GM12873 (cell line): ENCODE measurements at regions not wholly inside any gene's neighbourhood (a gene's known extent, or its start where the extent isn't known, plus 50 kb on each side); places are given as distances from the start of the nearest gene placed in this dataset.

Experiments used
- TF ChIP-seq, protein P1 (sequence below): IDR thresholded peaks from 2 replicates; pipeline ENCODE4 v1.5.1; 2012; ENCODE audit warnings: low read depth, mild to moderate bottlenecking, moderate library complexity, low read length, control low read depth; ENCODE audit not compliant: insufficient read depth; ENCODE audit errors: missing control alignments

DNA sequence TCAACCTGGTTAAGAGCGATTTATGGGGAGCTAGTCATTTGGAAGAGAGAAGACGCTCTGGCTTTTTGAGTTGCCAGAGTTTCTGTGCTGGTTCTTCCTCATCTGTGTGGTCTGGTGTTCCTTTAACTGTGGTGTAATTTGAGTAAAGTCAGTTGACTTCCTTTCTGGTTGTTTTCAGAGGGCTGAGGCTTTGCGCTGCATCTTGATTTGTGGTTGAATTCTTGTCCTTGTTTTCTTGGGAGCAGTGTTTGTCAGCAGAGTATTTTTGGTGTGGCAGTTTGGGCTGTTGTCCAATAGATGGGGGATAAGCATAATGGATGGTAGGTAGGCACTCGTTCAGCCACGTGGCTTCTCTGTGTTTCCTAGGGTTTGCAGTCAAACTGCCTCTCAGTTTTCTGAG is 2143.2 kb upstream of the TENM3 start:
- TF ChIP-seq, protein P1, sequence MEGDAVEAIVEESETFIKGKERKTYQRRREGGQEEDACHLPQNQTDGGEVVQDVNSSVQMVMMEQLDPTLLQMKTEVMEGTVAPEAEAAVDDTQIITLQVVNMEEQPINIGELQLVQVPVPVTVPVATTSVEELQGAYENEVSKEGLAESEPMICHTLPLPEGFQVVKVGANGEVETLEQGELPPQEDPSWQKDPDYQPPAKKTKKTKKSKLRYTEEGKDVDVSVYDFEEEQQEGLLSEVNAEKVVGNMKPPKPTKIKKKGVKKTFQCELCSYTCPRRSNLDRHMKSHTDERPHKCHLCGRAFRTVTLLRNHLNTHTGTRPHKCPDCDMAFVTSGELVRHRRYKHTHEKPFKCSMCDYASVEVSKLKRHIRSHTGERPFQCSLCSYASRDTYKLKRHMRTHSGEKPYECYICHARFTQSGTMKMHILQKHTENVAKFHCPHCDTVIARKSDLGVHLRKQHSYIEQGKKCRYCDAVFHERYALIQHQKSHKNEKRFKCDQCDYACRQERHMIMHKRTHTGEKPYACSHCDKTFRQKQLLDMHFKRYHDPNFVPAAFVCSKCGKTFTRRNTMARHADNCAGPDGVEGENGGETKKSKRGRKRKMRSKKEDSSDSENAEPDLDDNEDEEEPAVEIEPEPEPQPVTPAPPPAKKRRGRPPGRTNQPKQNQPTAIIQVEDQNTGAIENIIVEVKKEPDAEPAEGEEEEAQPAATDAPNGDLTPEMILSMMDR = no peak

DNA sequence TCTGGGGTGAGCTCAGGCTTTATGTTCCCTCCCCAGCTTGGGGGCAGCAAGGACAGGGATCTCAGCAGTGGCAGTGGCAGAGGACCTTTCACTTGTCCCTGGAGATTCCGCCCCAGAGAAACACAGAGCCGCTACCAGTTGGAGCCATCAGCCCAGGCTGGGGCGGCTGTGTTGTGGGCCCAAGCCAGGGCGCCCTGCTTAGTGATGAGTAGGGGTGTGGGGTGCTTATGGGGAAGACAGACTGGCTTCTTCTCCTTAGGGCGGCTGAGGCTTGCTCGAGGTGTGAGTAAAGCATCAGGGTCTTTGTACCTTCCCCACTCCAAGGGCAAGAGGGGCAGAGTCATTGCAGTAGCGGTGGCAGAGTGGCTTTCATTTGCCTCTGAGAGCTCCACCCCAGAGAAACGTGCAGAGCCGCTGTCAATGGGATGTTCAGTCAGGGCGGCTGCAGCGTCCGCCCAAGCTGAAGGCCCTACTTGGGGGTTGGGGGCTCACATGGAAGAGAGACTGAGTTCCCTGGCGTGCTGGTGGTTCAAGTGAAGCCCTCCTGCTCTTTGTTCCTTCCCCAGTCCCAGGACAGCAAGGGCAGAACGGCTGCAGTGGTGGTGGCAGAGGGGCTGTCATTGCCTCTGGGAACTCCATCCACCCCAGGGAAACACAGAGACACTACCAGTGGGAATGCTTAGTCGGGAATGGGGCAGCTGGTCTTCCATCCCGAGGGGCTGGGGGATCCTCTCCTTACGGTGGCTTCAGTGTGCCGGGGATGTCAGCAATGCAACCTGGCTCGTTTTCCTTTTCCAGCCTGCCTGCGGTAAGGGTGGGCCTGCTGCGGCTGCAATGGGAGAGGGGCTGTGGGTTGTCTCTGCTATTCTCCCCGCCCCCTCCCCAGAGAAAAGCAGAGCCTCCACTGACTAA is 2142.5 kb upstream of the TENM3 start:
- TF ChIP-seq, protein P1 = no peak

DNA sequence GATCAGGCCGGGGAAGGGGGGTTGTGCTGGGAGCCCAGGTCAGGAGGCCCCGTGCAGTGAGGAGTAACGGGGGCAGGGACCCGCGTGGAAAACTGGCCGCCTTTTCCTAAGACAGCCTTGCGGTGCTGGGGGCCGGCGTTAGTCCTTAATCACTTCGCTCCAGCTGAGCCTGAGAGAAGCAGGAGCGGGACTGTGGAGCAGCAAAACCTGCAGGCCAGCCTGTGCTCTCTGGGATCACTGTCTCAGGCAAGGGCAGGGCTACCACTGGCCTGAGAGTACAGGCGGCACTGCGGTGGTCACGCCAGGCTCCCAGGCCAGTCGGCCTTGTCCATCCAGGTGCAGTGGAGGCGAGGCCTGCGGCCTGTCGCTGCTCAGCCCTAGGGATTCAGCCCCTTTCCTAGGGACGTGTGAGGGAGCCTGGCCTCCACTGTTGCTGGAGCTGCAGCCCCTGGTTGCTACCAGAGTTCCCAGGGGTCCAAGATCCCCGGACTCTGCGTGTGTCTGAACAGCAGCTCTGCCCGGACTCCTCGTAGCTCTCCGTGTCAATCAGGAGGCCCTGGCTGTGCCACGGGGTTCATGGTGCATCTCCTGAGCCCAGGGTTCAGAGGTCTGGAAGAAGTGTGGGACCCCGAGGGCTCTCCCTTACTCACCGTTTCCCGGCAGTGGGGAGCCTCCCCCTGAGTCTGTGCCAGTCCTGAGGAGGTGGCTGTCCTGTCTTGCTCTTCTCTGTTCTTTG is 2141.7 kb upstream of the TENM3 start:
- TF ChIP-seq, protein P1 = no peak

DNA sequence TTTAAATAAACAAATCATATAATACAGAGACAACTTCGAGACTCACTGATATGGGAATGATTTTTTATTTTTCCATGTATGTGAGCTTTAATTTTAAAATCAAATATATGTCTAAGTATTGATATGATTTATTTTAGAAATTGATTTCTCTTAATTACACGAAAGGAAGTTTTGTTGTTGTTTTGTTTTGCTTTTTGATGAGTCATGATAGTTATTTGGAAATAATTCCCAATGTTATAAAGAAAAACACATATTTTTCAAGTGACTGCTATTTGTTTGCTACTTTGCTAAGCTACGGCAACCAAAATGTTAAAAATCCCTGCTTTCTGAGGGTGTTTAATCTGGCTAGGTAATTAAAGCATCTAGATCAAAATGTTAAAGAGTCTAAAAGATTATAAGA is 2139.4 kb upstream of the TENM3 start:
- TF ChIP-seq, protein P1 = no peak

DNA sequence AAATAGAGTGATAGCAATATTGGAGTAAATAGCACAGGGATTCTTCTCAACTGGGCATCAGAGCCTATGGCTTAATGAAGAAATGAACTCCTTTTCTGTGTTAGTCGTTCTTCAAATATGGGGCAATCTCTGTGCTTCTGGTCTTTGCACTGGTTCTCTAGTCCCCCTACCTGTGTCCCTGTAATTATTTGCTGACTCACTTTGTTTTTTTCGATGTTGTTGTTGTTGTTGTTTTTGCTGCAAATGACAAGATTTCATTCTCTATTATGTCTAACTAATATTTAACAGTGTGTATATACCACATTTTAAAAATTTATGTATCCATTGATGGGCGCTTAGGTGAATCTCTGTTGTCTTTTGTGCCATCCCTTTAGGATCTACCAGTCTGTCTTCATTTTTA is 2137.8 kb upstream of the TENM3 start:
- TF ChIP-seq, protein P1 = no peak

DNA sequence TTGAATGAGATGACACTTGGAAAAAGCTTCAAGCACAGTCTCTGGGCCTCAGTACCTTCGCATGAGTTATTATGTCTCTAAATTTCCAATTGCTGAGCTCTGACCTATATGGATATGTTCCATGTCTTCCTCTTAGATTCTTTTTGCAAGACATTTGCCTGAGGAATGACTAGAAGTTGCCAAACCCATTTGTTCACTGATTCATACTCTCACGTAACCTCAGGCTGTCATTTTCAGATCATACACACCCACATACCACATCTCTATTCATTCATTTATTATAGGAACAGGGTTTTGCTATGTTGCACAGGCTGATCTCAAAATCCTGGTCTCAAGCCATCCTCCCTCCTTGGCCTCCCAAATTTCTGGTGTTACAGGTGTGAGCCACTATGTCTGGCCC is 2137.1 kb upstream of the TENM3 start:
- TF ChIP-seq, protein P1 = no peak

DNA sequence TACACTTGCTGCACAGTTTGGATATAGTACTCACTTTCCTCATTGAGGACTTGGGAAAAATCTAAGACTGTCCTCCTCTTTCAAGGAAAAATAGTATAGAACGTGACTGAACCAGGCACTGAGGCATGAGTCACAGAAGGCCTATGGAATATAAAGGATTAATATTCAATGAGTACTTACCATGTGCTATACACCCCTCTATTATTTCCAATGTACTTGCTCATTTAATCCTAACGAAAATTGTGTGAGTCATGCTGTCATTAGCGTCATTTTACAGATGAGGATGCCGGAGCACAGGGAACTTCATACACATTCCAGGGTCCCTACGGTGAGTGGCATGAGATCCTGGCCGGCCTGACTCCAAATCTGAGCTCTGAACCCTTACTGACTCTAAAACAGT is 2136.2 kb upstream of the TENM3 start:
- TF ChIP-seq, protein P1 = no peak
